ENCODE measurements at regions not wholly inside any gene's neighbourhood (a gene's known extent, or its start where the extent isn't known, plus 50 kb on each side); places are given as distances from the start of the nearest gene placed in this dataset.

GRCh38 chr12:89992668-89993451 is 284.2 kb upstream of the ATP2B1 start:
- Histone ChIP-seq H3K36me3 (ENCODE audit: control insufficient read depth in 4 of 4, insufficient read depth in 3 of 4, low read depth in 1 of 4, low read length in 3 of 4) (no peaks in the 10 kb centered on the region), H3K4me1 (ENCODE audit: control insufficient read depth in 4 of 4, insufficient read depth in 4 of 4, low read length in 3 of 4) (no peaks in the 10 kb centered on the region), H3K9ac (ENCODE audit: low read depth in 1 of 2, low read length in 2 of 2) (no peak overlapping the region), H3K4me3 (ENCODE audit: low read depth in 1 of 3, low read length in 3 of 3) (no peak overlapping the region), H3K27ac (ENCODE audit: low read depth in 1 of 2, low read length in 2 of 2) (no peak overlapping the region), H3K9me3 (ENCODE audit: control insufficient read depth in 4 of 4, low read length in 3 of 4) (no peaks in the 10 kb centered on the region), H3K27me3 (ENCODE audit: control insufficient read depth in 4 of 4, insufficient read depth in 4 of 4, low read length in 3 of 4) (no peaks in the 10 kb centered on the region)
- WGBS = 68% methylated on average over 2 of the region's 2 CpGs
- TF ChIP-seq RAD21 (IDR thresholded peaks at IDR 0.05) = no peak
- TF ChIP-seq, protein P1, sequence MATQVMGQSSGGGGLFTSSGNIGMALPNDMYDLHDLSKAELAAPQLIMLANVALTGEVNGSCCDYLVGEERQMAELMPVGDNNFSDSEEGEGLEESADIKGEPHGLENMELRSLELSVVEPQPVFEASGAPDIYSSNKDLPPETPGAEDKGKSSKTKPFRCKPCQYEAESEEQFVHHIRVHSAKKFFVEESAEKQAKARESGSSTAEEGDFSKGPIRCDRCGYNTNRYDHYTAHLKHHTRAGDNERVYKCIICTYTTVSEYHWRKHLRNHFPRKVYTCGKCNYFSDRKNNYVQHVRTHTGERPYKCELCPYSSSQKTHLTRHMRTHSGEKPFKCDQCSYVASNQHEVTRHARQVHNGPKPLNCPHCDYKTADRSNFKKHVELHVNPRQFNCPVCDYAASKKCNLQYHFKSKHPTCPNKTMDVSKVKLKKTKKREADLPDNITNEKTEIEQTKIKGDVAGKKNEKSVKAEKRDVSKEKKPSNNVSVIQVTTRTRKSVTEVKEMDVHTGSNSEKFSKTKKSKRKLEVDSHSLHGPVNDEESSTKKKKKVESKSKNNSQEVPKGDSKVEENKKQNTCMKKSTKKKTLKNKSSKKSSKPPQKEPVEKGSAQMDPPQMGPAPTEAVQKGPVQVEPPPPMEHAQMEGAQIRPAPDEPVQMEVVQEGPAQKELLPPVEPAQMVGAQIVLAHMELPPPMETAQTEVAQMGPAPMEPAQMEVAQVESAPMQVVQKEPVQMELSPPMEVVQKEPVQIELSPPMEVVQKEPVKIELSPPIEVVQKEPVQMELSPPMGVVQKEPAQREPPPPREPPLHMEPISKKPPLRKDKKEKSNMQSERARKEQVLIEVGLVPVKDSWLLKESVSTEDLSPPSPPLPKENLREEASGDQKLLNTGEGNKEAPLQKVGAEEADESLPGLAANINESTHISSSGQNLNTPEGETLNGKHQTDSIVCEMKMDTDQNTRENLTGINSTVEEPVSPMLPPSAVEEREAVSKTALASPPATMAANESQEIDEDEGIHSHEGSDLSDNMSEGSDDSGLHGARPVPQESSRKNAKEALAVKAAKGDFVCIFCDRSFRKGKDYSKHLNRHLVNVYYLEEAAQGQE (IDR thresholded peaks at IDR 0.05) = no peak
- no peak for TF ChIP-seq EGR1 (IDR thresholded peaks at IDR 0.05; ENCODE audit: low read depth in 2 of 2)
- TF ChIP-seq YY1 (IDR thresholded peaks at IDR 0.05) = no peak
- TF ChIP-seq, protein P2, sequence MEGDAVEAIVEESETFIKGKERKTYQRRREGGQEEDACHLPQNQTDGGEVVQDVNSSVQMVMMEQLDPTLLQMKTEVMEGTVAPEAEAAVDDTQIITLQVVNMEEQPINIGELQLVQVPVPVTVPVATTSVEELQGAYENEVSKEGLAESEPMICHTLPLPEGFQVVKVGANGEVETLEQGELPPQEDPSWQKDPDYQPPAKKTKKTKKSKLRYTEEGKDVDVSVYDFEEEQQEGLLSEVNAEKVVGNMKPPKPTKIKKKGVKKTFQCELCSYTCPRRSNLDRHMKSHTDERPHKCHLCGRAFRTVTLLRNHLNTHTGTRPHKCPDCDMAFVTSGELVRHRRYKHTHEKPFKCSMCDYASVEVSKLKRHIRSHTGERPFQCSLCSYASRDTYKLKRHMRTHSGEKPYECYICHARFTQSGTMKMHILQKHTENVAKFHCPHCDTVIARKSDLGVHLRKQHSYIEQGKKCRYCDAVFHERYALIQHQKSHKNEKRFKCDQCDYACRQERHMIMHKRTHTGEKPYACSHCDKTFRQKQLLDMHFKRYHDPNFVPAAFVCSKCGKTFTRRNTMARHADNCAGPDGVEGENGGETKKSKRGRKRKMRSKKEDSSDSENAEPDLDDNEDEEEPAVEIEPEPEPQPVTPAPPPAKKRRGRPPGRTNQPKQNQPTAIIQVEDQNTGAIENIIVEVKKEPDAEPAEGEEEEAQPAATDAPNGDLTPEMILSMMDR (IDR thresholded peaks at IDR 0.05; ENCODE audit: low read depth, low read length, missing input control) = no peak
- no peak for DNase-seq (ENCODE audit: low spot score)

DNA sequence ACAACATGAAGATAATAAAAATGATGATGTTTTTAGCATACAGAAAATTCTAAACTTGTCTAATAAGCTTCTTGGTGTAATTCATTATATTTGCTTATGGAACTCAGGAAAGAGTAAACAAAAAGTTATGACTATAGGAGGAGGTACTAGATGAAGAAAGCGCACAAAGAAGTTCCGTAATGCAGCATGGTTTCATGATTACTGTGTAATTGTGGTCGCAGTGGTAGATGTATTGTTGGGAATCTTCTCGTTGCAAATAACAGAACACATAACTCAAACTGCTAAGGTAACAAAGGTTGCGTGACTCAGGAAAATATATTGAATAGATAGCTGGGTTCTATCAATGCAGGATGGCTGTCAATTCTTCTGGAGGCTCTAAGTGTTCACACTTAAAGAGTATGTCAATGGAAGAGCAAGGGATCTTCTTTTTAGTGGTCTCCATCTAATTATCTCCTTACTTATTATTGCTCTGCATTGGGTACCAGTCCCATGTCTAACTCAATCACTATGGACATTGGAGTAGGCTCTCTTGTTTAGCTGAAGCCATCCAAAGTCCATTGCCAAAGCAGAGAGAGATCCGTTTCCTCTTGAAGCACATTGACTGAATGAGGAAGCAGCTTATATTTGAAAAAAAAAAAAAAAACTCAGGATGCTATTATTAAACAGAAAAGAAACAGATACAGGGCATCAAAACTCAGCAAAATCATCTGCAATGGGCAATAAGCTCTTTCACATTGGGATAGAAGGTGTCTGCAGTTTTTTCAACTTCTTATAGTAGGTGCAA is 283.4 kb upstream of the ATP2B1 start:
- H3K9ac ChIP-seq (ENCODE audit: low read depth in 1 of 2, low read length in 2 of 2) = no peak overlapping the region
- H3K4me1 ChIP-seq (ENCODE audit: control insufficient read depth in 4 of 4, insufficient read depth in 4 of 4, low read length in 3 of 4) = no peaks in the 10 kb centered on the region
- no peak for DNase-seq (ENCODE audit: low spot score)
- H3K27ac ChIP-seq (ENCODE audit: low read depth in 1 of 2, low read length in 2 of 2) = no peak overlapping the region
- no peak overlapping the region for H3K4me3 ChIP-seq (ENCODE audit: low read depth in 1 of 3, low read length in 3 of 3)
- no peaks in the 10 kb centered on the region for H3K36me3 ChIP-seq (ENCODE audit: control insufficient read depth in 4 of 4, insufficient read depth in 3 of 4, low read depth in 1 of 4, low read length in 3 of 4)
- H3K27me3 ChIP-seq (ENCODE audit: control insufficient read depth in 4 of 4, insufficient read depth in 4 of 4, low read length in 3 of 4) = no peaks in the 10 kb centered on the region
- WGBS = 84% methylated on average over 6 of the region's 6 CpGs
- no peaks in the 10 kb centered on the region for H3K9me3 ChIP-seq (ENCODE audit: control insufficient read depth in 4 of 4, low read length in 3 of 4)
- TF ChIP-seq, protein P1 (IDR thresholded peaks at IDR 0.05) = no peak
- no peak for TF ChIP-seq FOXA2 (IDR thresholded peaks at IDR 0.05)
- no peak for TF ChIP-seq TAF1 (conservative IDR thresholded peaks at IDR 0.05)
- TF ChIP-seq JUND (IDR thresholded peaks at IDR 0.05) = no peak
- TF ChIP-seq, protein P2 (IDR thresholded peaks at IDR 0.05; ENCODE audit: low read depth, low read length, missing input control) = no peak
- TF ChIP-seq SP1 (IDR thresholded peaks at IDR 0.05) = no peak
- no peak for TF ChIP-seq MAX (IDR thresholded peaks at IDR 0.05)
- TF ChIP-seq ATF3 (IDR thresholded peaks at IDR 0.05) = no peak
- TF ChIP-seq RAD21 (IDR thresholded peaks at IDR 0.05) = no peak
- TF ChIP-seq RXRA (IDR thresholded peaks at IDR 0.05) = no peak
- TF ChIP-seq GABPA (IDR thresholded peaks at IDR 0.05 in 1 of 2, conservative IDR thresholded peaks at IDR 0.05 in 1 of 2) = no peak
- TF ChIP-seq HNF4G (IDR thresholded peaks at IDR 0.05) = no peak
- no peak for TF ChIP-seq NR2F2 (IDR thresholded peaks at IDR 0.05)
- TF ChIP-seq EGR1 (IDR thresholded peaks at IDR 0.05; ENCODE audit: low read depth in 2 of 2) = no peak
- TF ChIP-seq YY1 (IDR thresholded peaks at IDR 0.05) = no peak
- no peak for TF ChIP-seq FOXA1 (IDR thresholded peaks at IDR 0.05)
